SW 1271 (cell line): ENCODE measurements at regions not wholly inside any gene's neighbourhood (a gene's known extent, or its start where the extent isn't known, plus 50 kb on each side); places are given as distances from the start of the nearest gene placed in this dataset.

Experiments used
- DNase-seq, 2 experiments: peaks; one replicate each; lab custom pipeline; 2025; lab: John Stamatoyannopoulos, UW

DNA sequence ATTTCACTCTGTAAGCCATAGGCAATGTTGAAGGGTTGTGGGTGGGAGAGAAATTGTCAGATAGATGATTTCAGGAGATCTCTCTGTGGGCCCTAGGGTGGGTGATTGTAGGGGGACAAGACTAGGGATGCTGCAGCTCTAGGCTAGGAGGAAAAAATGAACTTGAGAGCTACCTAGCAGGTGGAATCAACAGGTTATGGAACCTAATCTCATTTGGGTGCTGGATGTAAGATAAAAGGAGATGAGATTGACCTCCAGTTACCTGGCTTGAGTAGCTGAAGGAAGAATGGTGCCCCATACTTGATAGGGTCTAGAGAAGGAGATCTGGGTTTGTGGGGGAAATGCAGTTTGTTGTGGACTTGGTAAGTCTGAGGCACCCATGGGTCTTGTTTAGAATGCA is 396.5 kb downstream of the RRAGC start:
- DNase-seq: no peak

DNA sequence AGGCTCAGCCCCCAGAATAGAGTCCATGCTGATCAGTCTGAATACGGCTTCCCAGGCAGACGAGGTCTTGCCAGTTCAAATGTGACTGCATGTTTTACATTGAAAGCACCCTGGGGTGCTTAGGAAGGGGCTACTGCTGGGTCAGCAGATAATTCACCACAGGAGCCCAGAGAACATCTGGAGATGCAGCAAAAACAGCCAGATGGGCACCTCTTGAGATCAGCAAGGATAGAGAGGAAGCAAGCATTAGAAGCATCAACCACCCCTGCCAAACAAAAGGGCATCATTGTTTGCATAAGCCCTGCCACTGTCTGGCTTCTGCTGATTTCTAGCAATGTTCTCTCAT is 403.1 kb downstream of the RRAGC start:
- DNase-seq: no peak

DNA sequence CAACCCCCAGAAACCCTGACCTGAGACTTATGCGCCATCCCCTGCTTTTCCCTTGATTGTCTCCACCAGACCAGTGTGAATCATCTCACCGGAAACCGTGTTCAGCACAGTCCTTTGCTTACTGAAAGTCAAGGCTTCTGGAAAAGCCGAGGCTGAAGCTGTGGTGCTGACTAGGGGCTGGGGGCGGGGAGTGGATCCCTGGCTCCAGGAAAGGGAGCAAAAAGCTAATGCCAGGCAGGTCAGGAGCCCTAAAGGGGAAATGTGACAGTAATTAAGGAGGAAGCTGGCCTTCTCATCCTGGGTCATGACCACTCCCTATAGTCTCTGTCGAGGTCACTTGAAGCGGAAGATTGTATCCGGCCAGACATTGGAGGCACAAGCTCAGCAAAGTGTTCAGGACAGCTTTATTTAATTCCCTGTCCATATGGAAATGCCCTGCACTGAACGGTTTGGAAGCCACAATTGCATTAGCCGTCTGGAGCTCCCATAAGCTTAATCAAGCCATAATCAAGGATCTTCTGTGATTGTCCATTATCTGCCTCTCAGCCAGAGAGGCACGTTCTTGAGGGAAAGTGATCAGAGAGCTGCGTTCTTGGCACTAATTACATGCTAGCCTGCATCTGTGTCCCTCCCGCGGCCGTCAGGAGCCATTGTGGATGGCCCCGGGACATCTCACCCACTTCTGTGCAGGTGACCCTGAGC is 403.6 kb downstream of the RRAGC start:
- DNase-seq: no peak

GRCh38 chr1:38454749-38455441 is 404.7 kb downstream of the RRAGC start:
- DNase-seq: no peak

DNA sequence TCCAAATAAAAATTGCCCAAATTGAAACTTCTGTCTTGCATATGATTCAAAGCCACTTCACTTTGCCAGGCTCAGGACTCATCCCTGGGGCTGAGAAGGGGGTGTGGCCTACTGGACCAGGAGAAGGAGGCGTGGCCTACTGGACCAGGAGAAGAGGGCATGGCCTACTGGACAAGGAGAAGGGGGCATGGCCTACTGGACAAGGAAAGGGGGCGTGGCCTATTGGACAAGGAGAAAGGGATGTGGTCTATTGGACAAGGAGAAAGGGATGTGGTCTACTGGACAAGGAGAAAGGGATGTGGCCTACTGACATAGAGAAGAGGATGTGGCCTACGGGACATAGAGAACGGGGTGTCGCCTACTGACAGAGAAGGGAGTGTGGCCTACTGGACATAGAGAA is 405.3 kb downstream of the RRAGC start:
- peak in 1 of 2 experiments; percentile 6 for DNase-seq

DNA sequence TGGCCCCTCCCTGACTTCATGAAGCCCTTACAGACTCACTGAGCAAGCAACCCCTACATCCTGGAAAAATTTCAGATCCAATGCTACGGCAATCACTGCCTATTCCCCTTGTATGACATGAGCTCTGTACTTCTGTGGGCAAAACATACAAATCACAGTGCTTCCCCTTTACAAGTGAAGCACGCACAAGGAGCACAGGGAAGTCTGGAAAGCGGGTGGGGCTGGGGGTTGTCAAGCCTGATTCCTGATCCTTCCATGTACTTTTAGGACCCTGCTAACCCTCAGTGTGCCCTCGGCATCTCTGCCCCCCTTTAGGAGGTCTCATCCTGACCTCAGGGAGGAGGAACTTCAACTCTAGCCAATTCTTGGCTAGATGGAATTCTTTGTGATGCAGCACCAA is 405.7 kb upstream of the POU3F1 start:
- DNase-seq: no peak

DNA sequence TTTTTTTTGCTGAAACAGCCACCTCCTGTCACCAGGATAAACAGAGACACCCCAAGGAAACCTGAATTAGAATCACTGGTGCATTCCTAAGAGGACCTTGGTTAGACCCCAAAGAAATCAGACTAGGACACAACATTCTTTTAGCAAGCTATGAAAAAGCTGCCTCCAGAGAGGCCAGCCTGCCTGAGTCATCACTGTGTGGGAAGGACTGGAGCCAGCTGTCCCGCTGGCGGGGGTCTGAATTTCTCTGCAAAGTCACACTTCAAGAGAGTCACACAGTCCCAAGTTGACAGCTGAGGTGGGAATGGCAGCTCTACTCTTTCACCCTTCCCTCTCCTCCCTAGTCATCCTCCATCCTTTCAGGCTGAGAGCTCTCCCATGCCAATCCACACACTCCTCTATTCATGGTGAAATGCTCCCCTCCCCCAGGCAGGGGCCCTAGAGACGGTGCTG is 405.0 kb upstream of the POU3F1 start:
- no peak for DNase-seq

DNA sequence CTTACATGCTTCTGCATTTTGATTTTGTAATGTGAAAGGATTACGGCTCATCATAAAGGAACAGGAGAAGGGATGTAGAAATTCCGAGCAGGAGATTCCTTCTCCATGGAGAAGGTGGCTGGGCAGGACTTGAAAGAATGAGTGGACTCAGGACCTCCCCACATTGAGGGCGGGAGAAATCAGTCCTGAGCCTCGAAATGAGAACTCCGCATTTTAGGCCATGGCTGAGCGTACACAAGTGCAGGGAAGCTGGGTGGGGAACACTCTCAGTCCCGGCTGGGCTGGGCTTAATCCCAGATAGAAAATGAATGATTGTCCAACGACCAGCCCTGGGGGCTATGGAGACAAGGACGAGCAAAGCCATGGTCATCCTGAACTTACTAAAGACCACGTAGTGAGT is 402.3 kb upstream of the POU3F1 start:
- no peak for DNase-seq

DNA sequence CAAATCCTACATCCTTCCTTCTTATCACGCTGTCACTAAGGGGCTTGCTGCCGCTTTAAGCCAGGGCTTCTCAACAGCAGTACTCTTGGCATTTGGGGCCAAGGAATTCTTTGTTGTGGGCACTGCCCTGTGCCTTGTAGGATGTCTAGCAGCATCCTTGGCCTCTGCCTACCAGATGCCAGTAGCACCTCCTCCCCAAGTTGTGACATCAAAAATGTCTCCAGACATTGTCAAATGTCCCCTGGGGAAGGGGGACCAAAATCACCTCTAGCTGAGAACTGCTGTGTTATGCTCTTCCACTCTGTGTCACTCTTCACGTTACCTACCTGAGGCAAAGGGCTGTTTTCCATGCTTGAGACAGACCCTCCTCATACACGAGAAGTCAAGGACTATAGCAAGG is 400.3 kb upstream of the POU3F1 start:
- no peak for DNase-seq

DNA sequence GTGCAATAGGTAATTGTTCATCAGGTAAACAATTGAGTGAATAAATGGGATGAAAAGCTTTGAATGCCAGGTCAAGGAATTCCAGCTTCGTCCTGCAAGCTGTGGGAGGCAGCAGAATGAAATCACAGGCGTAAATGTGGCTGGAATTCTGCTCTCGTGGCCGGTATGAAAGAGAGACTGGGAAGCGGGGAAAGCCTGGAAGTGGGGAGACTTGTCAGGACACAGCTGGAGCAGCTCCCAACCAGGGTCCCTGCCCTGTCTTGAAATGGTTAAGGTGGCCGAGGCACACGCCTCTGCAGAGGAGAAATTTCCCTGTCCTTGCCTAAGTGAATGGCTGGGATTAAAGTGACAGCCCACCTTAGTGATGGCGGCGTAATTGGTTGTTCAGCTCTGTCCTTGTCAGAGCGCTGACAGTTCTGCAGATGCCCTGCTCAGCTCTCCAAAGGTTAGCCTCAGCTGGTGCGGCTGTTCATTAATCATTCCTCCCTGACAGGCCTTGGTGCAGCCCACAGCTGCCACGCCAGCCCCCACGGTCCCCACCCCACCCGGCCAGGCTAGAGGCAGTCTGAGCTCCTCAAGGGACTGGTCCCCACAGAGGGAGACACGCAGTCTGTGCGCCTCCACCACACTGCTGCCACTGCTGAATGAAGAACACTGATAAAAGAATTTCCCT is 398.3 kb upstream of the POU3F1 start:
- no peak for DNase-seq

DNA sequence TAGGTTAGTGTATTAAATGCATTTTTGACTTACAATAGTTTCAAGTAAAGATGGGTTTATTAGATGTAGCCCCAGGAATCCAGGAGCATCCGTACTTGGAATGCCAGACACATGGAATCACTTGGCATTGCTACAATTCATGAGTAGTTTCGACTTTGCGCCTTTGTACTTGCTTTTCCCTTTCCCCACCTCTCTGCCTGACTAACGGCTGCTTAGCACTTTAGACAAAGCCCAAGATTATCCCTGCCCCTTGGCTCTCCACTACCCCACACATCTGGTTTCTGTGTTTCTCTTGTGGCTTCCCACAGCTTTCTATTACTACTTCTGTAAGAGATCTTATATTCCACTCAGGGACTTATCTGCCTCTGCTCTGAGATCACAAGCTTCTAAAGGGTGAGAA is 397.7 kb upstream of the POU3F1 start:
- DNase-seq: no peak

- DNase-seq: no peak
Measured at GRCh38 chr1:38440402-38440801, 393.8 kb upstream of the POU3F1 start.

DNA sequence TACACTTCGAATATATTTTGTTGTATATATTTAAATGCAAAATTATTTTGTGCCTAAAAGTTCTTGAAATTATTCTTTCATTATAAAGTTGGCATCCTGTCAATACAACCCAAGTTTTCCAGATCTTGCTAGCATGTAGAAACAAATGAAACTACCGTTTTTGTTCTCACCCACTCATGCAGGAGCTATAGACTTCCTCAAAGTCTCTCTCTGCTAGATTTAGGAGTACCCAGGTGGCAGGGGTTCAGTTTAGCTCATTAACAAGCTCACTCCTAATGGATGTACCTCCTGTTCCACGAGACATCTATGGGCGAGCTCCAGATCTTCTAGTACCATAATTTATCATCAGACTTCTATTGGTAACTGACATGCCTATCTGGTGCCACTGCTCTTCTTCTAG is 390.2 kb upstream of the POU3F1 start:
- DNase-seq: no peak

GRCh38 chr1:38436006-38436405 is 389.4 kb upstream of the POU3F1 start:
- no peak for DNase-seq

DNA sequence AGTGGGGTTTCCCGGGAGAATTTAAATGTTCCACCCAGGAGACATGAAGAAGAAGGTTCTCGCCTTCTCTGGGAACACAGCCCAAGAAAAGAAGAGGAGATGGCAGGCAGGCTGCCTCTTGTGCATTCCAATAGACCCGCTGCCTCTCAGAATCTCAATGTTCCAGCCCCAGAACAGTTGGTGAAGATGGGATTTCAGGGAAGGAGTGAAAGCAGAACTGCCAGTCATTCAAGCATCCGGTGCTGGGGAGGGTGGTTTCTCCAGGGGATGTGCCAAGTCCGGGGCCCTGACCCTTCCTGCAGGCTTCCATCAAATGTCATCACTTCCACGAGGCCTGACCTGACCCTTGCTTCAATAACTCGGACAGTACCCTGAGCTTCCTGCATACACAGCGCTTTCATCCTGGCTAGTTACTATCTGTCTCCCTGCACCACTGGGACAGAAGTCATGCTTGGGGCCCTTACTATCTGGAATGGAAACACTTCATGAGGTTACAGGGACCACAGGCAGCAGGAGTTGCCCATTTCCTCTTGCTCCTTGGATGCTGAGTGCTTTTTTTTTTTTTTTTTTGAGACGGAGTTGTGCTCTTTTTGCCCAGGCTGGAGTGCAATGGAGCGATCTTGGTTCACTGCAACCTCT is 386.6 kb upstream of the POU3F1 start:
- no peak for DNase-seq

GRCh38 chr1:38431535-38432376 is 385.2 kb upstream of the POU3F1 start:
- DNase-seq: no peak

DNA sequence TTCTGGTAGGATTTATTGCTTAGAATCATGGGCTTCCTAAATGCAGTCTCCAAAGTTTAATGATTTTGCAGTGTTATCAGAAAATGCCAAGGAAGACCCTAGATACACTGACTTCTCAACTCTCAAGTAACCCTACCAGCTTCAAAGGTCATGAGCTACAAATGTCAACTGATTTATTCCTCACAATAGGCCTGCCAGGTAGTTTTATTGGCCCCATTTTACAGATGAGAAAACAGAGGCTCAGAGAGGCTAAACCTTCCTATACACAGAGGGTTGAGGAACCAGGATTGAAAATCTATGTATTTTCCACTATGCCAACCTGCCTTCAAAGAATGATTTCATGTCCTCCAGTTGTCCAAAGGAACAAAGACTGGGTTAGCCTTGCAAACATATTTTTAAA is 384.4 kb upstream of the POU3F1 start:
- DNase-seq: no peak

DNA sequence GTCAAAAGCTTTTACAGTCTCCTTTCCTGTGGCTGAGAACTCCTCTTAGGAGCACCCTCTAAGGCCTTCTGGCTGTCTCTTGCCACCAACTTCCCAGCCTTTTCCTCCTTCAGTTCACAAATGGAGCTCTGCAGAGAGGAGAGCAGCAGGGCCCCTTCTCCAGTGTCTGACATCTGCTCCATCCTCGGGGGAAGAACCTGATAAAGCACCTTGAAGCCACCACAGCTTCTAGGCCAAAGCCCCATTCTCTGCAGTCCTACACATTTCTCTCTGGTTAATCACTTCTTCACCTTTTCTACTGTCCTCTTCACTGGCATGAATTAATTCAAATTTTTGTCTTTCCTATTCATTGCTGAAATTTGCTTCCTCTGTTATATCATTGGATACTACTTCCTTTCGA is 378.1 kb upstream of the POU3F1 start:
- no peak for DNase-seq

- no peak for DNase-seq
Measured at GRCh38 chr1:38420666-38421065, 374.1 kb upstream of the POU3F1 start.

DNA sequence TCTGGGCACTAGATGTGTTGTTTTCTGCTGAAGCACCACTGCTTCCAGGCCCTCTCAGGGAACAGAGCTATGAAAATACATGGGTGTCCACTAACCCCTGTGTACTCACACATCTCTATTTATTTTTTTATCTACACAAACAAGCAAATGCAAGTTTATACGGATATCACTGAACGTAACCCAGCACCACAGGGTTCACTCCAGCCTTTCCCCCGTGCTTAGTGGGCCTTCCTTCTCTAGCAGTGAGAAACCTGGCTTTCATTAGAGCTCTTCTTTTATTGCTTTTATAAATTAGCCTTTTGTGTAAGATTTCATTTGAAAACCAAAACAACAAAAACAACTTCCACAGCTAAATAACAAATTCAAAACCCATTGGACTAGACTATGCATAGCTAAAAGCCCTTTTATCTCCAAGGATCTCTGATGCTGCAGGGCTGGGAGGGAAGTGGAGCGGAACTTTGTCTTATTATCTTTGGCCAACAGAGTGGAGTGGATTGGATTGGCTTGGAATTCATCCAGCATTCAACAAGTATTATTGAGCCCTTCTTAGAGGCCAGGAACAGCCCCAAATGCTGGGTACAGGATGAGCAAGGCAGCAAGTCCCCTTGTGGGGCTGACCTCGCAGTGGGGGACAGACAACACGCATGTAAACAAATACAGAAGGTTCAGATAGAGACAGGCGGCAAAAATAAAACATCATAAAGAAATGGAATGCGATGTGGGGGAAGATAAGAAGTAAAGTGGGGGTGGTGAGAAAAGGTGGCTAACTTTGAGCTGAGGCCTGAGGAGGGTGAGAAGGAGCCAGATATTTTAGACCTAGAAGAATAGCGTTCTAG is 371.8 kb upstream of the POU3F1 start:
- no peak for DNase-seq

GRCh38 chr1:38403667-38404066 is 357.1 kb upstream of the POU3F1 start:
- DNase-seq: no peak
